Stimulated activated CD8-positive, alpha-beta memory T cell treated with anti-CD3 and anti-CD28 coated beads, Interleukin-4, amount 100 ng/mL, for 48 hours (primary cell): ENCODE measurements at regions not wholly inside any gene's neighbourhood (a gene's known extent, or its start where the extent isn't known, plus 50 kb on each side); places are given as distances from the start of the nearest gene placed in this dataset.

ENCODE experiments used
- DNase-seq: peaks from one replicate; pipeline ENCODE4 v3.0.0-alpha.2; 2020

DNA sequence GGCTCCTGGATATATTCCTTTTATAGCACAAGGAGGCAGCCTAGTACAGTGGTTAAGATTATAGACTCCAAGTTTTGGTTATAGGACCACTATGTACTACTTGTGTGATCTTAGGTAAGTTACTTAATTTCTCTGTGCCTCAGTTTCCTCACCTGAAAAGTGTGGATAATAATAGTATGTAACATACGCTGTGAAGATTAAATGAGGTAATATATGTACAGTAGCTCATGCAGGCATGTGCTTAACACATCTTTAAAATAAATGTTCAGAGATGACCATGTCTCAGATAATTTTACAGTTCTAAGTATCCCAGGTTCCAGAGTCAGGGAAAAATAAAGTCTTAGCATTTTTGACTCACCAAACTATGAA is 55.7 kb upstream of the TRABD2B start:
- DNase-seq, result no peak

DNA sequence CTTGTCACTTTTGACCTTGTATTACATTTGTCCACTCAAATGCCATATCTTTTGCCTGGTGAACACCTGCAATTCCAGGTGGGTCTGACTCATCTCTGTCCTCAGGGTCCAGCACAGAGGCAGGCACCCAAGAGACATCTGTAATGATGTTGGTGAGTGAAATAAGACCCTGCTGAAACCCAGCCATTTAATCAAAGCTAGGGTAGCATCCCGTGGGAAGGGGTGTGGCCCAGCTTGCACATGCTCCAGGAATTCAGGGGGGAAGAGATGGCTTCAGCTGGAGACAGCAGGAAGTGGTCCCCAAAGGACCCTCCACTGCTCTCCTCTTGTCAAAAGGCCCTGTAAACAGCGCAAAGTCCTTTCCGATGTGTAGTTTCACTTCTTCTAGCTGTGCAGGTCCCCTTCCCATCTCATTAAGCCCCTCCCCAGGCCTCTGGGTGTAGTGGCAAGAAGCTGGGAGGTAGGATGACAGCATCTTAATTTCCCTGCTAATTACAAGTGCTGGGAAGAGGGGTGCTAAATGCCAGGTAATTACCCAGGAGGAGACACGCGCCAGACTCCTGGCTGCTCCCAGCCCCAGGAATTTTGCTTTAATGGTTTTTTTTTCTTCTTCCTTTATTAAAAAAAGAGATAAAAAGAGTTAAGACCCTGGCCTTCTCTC is 54.4 kb upstream of the TRABD2B start:
- no peak for DNase-seq

DNA sequence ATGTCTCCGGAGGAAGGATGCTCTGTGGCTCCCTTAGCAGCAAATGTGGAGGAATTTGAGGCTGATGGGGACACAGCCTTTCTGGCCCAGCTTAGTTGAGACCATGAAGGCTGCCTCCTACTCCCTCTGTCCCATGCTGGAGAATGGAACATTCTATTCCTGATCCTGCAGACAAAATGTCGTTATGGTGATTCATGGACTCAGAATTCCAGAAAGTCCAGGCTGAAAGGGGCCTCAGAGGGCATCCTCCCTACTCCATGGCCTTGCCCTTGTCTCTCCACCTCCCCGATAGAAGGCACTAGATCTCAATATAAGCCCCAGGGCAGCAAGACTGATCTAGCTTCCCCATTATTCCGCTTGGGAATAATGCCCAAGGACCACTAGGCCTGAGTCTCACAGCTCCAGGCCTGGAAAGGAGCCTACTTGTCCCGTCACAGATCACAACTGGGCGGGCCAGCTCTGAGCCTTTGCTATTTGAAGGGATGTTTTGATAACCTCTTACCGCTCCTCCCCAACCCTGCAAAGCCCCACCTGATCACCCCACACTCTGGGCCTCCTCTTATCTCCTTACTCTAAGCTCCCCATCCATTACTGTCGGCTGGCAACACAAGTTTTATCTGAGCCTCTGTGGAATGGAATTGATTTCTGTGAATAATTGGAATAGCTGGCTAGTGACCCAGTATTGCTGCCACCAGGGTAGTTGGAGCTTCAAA is 52.8 kb upstream of the TRABD2B start:
- no peak for DNase-seq

- DNase-seq, result no peak
These were observed 51.8 kb upstream of the TRABD2B start for GRCh38 chr1:48048980-48049379.

DNA sequence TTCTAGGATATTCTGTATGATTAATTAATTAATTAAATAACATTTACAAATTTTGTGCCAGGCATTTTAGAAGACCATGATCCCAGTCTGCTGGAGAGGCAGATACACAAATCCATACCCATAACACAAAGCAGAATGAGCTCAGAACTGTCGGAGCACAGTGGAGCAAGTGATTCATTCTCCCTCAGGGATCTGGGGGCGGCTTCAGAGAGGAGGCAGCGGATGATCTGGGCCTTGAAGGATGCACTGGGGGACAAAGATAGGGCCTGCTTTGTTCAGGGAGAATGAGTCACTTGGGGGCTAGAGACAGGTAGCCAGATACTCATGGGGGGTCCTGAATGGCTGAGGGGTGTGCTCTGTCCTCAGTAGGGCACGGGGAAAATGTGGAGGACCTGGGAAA is 50.9 kb upstream of the TRABD2B start:
- no peak for DNase-seq

DNA sequence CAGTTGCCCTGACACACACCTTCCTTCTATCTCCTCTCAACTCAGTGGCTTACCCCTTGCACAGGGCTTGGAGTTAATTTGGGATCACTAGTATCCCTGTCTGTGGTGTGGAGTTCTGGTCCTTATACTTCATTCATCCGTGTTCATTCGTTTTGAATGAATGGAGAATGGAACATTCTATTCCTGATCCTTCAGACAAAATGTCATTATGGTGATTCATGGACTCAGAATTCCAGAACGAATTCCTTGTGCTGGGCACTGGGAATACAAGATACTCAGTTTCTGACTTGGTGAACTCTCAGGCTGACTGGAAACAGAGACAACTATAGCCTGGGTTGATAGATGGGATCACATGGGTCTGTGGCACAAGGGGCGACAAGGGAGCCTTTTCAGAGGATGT is 49.9 kb upstream of the TRABD2B start:
- DNase-seq, result no peak
